Ovary (tissue), 3 donors: ENCODE measurements at regions not wholly inside any gene's neighbourhood (a gene's known extent, or its start where the extent isn't known, plus 50 kb on each side); places are given as distances from the start of the nearest gene placed in this dataset.

ENCODE experiments used
- EP300 ChIP-seq: sonication (generic); formaldehyde crosslinking; IDR thresholded peaks from one replicate; pipeline ENCODE4 v1.6.1; 2017; ENCODE audit warnings: antibody characterized with exemption
- POLR2A ChIP-seq: fragments of 450-650 bp; IDR thresholded peaks from one replicate; pipeline ENCODE4 v1.6.1; 2017; ENCODE audit warnings: antibody characterized with exemption, mild to moderate bottlenecking, moderate library complexity
- TF ChIP-seq, protein P1 (sequence below), 3 donors: fragments of 450-650 bp in 2 of 3; fragments of 200-600 bp in 1 of 3; IDR thresholded peaks; one replicate each; pipeline versions ENCODE4 v1.5.1 to v1.8.0; 2016 to 2022; ENCODE audit warnings: antibody characterized with exemption in 3 of 3, mild to moderate bottlenecking in 1 of 3
- donor health status: DM: no; HTN: no; CAD: no.

DNA sequence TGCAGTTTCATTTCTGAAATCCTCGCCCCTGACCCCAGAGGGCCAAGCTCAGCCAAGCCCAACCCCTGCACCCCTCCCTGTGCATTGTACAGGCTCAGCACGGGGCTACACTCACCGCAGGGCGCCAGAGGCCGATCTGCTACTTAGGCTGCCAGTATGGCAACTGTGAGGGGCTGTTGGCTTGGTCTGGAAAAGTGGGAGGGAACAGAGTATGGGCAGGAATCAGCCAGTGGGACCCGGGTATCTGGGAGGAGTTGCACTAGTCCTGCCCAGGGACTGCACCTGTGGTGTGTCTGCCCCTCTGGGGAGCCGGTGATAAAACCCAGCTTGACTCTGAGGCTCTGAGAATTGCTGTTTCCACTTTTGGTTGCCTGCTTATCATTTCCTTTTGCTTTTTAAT, 167.4 kb upstream of the KIF2A start:
- TF ChIP-seq POLR2A (no peak), EP300 (no peak)
- TF ChIP-seq, protein P1, sequence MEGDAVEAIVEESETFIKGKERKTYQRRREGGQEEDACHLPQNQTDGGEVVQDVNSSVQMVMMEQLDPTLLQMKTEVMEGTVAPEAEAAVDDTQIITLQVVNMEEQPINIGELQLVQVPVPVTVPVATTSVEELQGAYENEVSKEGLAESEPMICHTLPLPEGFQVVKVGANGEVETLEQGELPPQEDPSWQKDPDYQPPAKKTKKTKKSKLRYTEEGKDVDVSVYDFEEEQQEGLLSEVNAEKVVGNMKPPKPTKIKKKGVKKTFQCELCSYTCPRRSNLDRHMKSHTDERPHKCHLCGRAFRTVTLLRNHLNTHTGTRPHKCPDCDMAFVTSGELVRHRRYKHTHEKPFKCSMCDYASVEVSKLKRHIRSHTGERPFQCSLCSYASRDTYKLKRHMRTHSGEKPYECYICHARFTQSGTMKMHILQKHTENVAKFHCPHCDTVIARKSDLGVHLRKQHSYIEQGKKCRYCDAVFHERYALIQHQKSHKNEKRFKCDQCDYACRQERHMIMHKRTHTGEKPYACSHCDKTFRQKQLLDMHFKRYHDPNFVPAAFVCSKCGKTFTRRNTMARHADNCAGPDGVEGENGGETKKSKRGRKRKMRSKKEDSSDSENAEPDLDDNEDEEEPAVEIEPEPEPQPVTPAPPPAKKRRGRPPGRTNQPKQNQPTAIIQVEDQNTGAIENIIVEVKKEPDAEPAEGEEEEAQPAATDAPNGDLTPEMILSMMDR (IDR thresholded peaks at IDR 0.05) = no peak
